HL-60 (cell line): ENCODE measurements at regions not wholly inside any gene's neighbourhood (a gene's known extent, or its start where the extent isn't known, plus 50 kb on each side); places are given as distances from the start of the nearest gene placed in this dataset.

Source experiments
- CTCF ChIP-seq: IDR thresholded peaks from one replicate; pipeline ENCODE4 v1.5.1; 2011; ENCODE audit warnings: low read length, control low read depth, inconsistent platforms; ENCODE audit not compliant: insufficient read depth
- GABPA ChIP-seq: IDR thresholded peaks from 2 replicates; pipeline ENCODE4 v1.6.1; 2012; ENCODE audit warnings: low read depth
- POLR2AphosphoS5 ChIP-seq: IDR thresholded peaks from 2 replicates; pipeline ENCODE4 v1.6.1; 2012; ENCODE audit warnings: low read depth
- REST ChIP-seq: IDR thresholded peaks from 2 replicates; pipeline ENCODE4 v1.6.1; 2012; ENCODE audit warnings: low read depth; ENCODE audit not compliant: insufficient replicate concordance
- SPI1 ChIP-seq: IDR thresholded peaks from 2 replicates; pipeline ENCODE4 v1.6.1; 2012; ENCODE audit warnings: low read depth, mild to moderate bottlenecking, borderline replicate concordance

DNA sequence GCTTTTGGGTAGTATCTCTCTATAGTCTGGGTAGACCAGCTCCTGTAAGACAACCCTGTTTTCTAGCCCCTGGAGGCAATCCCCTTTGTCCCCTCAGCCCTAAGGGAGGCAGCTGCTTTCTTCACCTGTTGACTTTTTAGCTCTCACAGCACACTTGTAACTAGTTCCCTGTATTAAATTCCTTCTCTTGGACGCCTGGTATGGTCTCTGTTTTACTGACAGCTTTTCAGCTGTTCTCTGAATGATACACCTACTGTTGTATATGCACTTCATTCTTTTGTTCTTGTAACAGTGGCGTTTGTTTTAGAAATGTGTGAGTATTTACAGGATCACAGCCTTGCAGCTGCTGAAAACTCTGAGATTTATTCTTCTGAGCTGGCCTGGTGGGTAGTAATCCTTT is 413.0 kb upstream of the RBMS3 start:
- no peak for TF ChIP-seq CTCF
- TF ChIP-seq POLR2AphosphoS5, result no peak
- TF ChIP-seq SPI1, result no peak
- no peak for TF ChIP-seq REST
- no peak for TF ChIP-seq GABPA
